ENCODE measurements at regions not wholly inside any gene's neighbourhood (a gene's known extent, or its start where the extent isn't known, plus 50 kb on each side); places are given as distances from the start of the nearest gene placed in this dataset.

- no peak for TF ChIP-seq CTCF (IDR thresholded peaks at IDR 0.05)
Measured at GRCh38 chr11:115676768-115677167, 172.6 kb upstream of the CADM1 start.

GRCh38 chr11:115676206-115676605 lies 172.0 kb upstream of the CADM1 start:
- no peak for TF ChIP-seq CTCF (IDR thresholded peaks at IDR 0.05)

- no peak for TF ChIP-seq CTCF (IDR thresholded peaks at IDR 0.05)
Measured at GRCh38 chr11:115674937-115675544, 170.8 kb upstream of the CADM1 start.

- TF ChIP-seq CTCF (IDR thresholded peaks at IDR 0.05): no peak
Measured at GRCh38 chr11:115674176-115674936, 170.1 kb upstream of the CADM1 start.

- TF ChIP-seq CTCF (IDR thresholded peaks at IDR 0.05): no peak
Measured at GRCh38 chr11:115673720-115674119, 169.5 kb upstream of the CADM1 start.

- no peak for TF ChIP-seq CTCF (IDR thresholded peaks at IDR 0.05)
Measured at GRCh38 chr11:115672999-115673411, 168.8 kb upstream of the CADM1 start.

- TF ChIP-seq CTCF (IDR thresholded peaks at IDR 0.05): no peak
Measured at GRCh38 chr11:115672412-115672811, 168.2 kb upstream of the CADM1 start.

Data from LNCAP (cell line).